Fibroblast of pulmonary artery (primary cell): ENCODE measurements at regions not wholly inside any gene's neighbourhood (a gene's known extent, or its start where the extent isn't known, plus 50 kb on each side); places are given as distances from the start of the nearest gene placed in this dataset.

Source experiments
- DNase-seq: peaks from one replicate; pipeline ENCODE4 v3.0.0-alpha.2; 2010; ENCODE audit warnings: low read depth
- H3K4me3 ChIP-seq: replicated peaks from 2 replicates; pipeline ENCODE4 v1.5.1; 2011; ENCODE audit warnings: low read depth, mild to moderate bottlenecking, control low read depth, low read length, moderate library complexity
- TF ChIP-seq, protein P1 (sequence below): IDR thresholded peaks from 2 replicates; pipeline ENCODE4 v1.5.1; 2011; ENCODE audit warnings: mild to moderate bottlenecking, control low read depth, low read length, inconsistent platforms; ENCODE audit errors: missing control alignments

GRCh38 chr4:26257850-26258249 is 63.0 kb upstream of the RBPJ start:
- no peak overlapping the region for H3K4me3 ChIP-seq

DNA sequence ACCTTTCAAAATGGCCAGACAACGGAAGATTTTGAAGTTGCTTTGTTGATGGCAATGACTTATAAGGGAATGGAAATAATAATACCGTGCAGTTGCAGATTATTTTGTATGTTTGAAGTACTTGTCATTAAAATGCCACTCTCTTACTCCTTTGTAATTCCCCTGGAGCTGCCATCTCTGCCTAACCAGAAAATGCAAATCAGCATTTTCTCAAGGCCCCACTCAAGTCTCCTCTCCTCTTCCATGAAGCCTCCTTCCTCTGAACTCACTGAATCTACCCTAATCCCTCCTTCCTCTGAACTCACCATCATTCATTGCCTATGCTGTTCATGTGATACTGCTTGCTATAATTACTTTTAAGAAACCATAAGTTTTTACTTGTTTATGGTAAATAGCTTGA is 60.2 kb upstream of the RBPJ start:
- TF ChIP-seq, protein P1, sequence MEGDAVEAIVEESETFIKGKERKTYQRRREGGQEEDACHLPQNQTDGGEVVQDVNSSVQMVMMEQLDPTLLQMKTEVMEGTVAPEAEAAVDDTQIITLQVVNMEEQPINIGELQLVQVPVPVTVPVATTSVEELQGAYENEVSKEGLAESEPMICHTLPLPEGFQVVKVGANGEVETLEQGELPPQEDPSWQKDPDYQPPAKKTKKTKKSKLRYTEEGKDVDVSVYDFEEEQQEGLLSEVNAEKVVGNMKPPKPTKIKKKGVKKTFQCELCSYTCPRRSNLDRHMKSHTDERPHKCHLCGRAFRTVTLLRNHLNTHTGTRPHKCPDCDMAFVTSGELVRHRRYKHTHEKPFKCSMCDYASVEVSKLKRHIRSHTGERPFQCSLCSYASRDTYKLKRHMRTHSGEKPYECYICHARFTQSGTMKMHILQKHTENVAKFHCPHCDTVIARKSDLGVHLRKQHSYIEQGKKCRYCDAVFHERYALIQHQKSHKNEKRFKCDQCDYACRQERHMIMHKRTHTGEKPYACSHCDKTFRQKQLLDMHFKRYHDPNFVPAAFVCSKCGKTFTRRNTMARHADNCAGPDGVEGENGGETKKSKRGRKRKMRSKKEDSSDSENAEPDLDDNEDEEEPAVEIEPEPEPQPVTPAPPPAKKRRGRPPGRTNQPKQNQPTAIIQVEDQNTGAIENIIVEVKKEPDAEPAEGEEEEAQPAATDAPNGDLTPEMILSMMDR, result no peak
- no peak for DNase-seq
- H3K4me3 ChIP-seq, result no peak overlapping the region

More at GRCh38 chr4:26257850-26258249, 63.0 kb upstream of the RBPJ start:
- no peak for DNase-seq
- TF ChIP-seq, protein P1, result no peak

DNA sequence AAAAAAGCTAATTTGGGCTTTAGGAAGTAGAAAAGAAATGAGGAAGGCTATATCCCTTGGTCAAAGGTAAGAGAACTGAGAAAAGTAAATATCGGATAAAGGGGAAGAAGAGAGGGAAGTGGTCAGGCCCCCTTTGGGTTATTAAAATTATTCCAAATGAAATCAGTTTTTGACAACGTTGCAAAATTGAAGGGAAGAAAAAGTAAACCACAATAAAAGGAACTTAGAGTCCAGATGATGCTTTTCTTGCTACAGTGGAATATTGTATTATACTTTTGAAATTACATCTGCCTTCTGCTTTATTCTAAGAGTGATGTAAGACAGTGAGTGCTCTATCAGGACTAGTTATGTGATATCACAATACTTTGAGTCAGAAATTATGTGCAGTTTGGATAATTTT is 59.4 kb upstream of the RBPJ start:
- no peak overlapping the region for H3K4me3 ChIP-seq
- no peak for DNase-seq
- TF ChIP-seq, protein P1, result no peak

GRCh38 chr4:26263165-26263564 is 57.6 kb upstream of the RBPJ start:
- TF ChIP-seq, protein P1, result no peak
- no peak overlapping the region for H3K4me3 ChIP-seq
- DNase-seq, result no peak

- DNase-seq, result no peak
- no peak overlapping the region for H3K4me3 ChIP-seq
- TF ChIP-seq, protein P1, result no peak
These were observed 56.7 kb upstream of the RBPJ start for GRCh38 chr4:26264109-26264508.

DNA sequence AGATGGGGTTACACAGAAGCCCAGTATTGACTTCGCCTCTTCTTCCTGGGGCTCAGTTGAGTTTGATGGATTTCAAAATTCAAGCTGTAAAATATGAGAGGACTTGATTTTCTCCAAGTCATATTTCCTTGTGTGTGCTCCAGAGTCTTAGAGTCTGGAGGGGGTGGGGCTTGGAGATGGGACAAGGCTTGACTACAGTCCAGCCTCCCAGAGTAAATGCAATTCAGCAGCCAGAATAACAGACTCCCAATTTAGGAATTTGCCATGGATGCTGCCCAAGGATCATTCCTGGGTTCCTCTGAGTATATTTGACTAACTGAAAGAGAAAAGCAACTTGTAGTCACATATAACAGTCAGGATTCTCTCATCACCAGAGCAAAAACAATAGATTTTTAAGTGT is 53.7 kb upstream of the RBPJ start:
- TF ChIP-seq, protein P1, result no peak
- H3K4me3 ChIP-seq, result no peak overlapping the region
- no peak for DNase-seq

DNA sequence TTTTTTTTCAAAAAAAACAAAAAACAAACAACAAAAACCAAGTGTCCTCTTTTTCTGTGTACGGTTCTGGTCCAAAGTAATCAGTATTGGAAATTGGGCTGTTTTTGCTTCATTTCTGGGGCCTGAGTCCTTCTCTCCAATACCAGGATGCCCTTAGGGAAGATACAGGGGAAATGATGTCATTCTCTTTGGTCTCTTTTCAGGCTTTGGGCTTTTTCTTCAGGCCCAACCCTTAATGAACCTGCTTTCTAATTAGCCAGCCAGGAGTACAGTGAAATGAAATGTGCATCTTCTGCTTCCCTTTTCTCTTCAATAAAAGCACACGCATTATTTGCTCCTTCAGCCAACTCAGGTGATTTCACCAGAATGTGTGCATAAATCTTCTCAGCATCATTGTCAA is 52.6 kb upstream of the RBPJ start:
- H3K4me3 ChIP-seq, result no peak overlapping the region
- TF ChIP-seq, protein P1, result no peak
- no peak for DNase-seq
